Suprapubic skin (tissue), 4 donors: ENCODE measurements at regions not wholly inside any gene's neighbourhood (a gene's known extent, or its start where the extent isn't known, plus 50 kb on each side); places are given as distances from the start of the nearest gene placed in this dataset.
"Not testable (repeated sequence)": the region's sequence is repeated elsewhere in the genome, so short reads cannot be mapped to it uniquely, and the experiment has no call there.

Experiments used
- DNase-seq, 2 donors: peaks; one replicate each; pipeline ENCODE4 v3.0.0-alpha.2; 2019; ENCODE audit warnings: low spot score in 2 of 2
- H3K27ac ChIP-seq: fragments of 200-600 bp; sonication (generic); one replicate; pipeline ENCODE4 v1.5.1; 2019
- H3K27me3 ChIP-seq: fragments of 200-600 bp; sonication (generic); one replicate; pipeline ENCODE4 v1.5.1; 2019
- H3K36me3 ChIP-seq: fragments of 200-600 bp; sonication (generic); one replicate; pipeline ENCODE4 v1.5.1; 2019
- H3K4me1 ChIP-seq: fragments of 200-600 bp; sonication (generic); one replicate; pipeline ENCODE4 v1.5.1; 2019
- H3K4me3 ChIP-seq: fragments of 200-600 bp; sonication (generic); one replicate; pipeline ENCODE4 v1.5.1; 2019; ENCODE audit warnings: mild to moderate bottlenecking
- H3K9me3 ChIP-seq: fragments of 200-600 bp; sonication (generic); one replicate; pipeline ENCODE4 v1.5.1; 2019
- CTCF ChIP-seq, 2 donors: fragments of 200-600 bp in 1 of 2; fragments of 450-650 bp in 1 of 2; sonication (generic) in 1 of 2; IDR thresholded peaks; one replicate each; pipeline ENCODE4 v1.5.1; 2016 to 2019; ENCODE audit warnings: antibody characterized with exemption in 2 of 2, mild to moderate bottlenecking in 1 of 2, moderate library complexity in 1 of 2
- EP300 ChIP-seq: sonication (generic); formaldehyde crosslinking; IDR thresholded peaks from one replicate; pipeline ENCODE4 v1.6.1; 2017; ENCODE audit warnings: antibody characterized with exemption
- POLR2A ChIP-seq, 2 donors: fragments of 450-650 bp; IDR thresholded peaks; one replicate each; pipeline ENCODE4 v1.6.1; 2017; ENCODE audit warnings: antibody characterized with exemption in 2 of 2, mild to moderate bottlenecking in 2 of 2, moderate library complexity in 2 of 2
- POLR2AphosphoS5 ChIP-seq, 3 donors: sonication (generic); formaldehyde crosslinking; IDR thresholded peaks; one replicate each; pipeline ENCODE4 v1.6.1; 2017; ENCODE audit warnings: antibody characterized with exemption in 3 of 3
- WGBS: methylation state at CpG from one replicate; pipeline ENCODE4 v1.1.5; 2018; 5-methylcytosine and 5-hydroxymethylcytosine counted together

- no peaks in the 10 kb centered on the region for H3K9me3 ChIP-seq
- H3K4me1 ChIP-seq, result no peaks in the 10 kb centered on the region
- TF ChIP-seq CTCF (IDR thresholded peaks at IDR 0.05) (no peak), EP300 (no peak)
- H3K36me3 ChIP-seq, result no peaks in the 10 kb centered on the region
- no peaks in the 10 kb centered on the region for H3K27me3 ChIP-seq
- WGBS, result 96% methylated on average over 3 of the region's 3 CpGs
- no peak for DNase-seq
- no peak overlapping the region for H3K4me3 ChIP-seq
- no peak overlapping the region for H3K27ac ChIP-seq
These were observed 271.6 kb downstream of the SPRY2 start for GRCh38 chr13:80069374-80069773.

- Histone ChIP-seq H3K4me3 (no peak overlapping the region), H3K9me3 (no peaks in the 10 kb centered on the region), H3K4me1 (no peaks in the 10 kb centered on the region), H3K27ac (no peak overlapping the region), H3K36me3 (no peaks in the 10 kb centered on the region), H3K27me3 (no peaks in the 10 kb centered on the region)
- WGBS, result 0% methylated on average over 1 of the region's 1 CpG
- TF ChIP-seq EP300, result no peak
- TF ChIP-seq POLR2AphosphoS5 (IDR thresholded peaks at IDR 0.05), result no peak
- TF ChIP-seq CTCF (IDR thresholded peaks at IDR 0.05), result no peak
- TF ChIP-seq POLR2A (IDR thresholded peaks at IDR 0.05), result no peak
- no peak for DNase-seq
These were observed 274.9 kb downstream of the SPRY2 start for GRCh38 chr13:80065996-80066395.

- not testable (repeated sequence) for H3K27me3 ChIP-seq, H3K4me1 ChIP-seq, H3K9me3 ChIP-seq, DNase-seq, H3K36me3 ChIP-seq, H3K4me3 ChIP-seq, H3K27ac ChIP-seq
These were observed 278.5 kb downstream of the SPRY2 start for GRCh38 chr13:80062416-80062815.

- DNase-seq, result no peak
These were observed 281.1 kb downstream of the SPRY2 start for GRCh38 chr13:80059789-80060188.

GRCh38 chr13:80058626-80059025 is 282.3 kb downstream of the SPRY2 start:
- 89% methylated on average over 4 of the region's 4 CpGs for WGBS
- no peak for TF ChIP-seq CTCF (IDR thresholded peaks at IDR 0.05)
- TF ChIP-seq POLR2A (IDR thresholded peaks at IDR 0.05), result no peak
- TF ChIP-seq EP300, result no peak
- no peak for DNase-seq

More at GRCh38 chr13:80059789-80060188, 281.1 kb downstream of the SPRY2 start:
- no peaks in the 10 kb centered on the region for H3K4me1 ChIP-seq
- 93% methylated on average over 2 of the region's 2 CpGs for WGBS
- H3K36me3 ChIP-seq, result no peaks in the 10 kb centered on the region
- no peaks in the 10 kb centered on the region for H3K9me3 ChIP-seq
- H3K27me3 ChIP-seq, result no peaks in the 10 kb centered on the region
- no peak overlapping the region for H3K4me3 ChIP-seq
- no peak overlapping the region for H3K27ac ChIP-seq
- TF ChIP-seq POLR2AphosphoS5 (IDR thresholded peaks at IDR 0.05) (no peak), POLR2A (IDR thresholded peaks at IDR 0.05) (no peak), EP300 (no peak), CTCF (IDR thresholded peaks at IDR 0.05) (no peak)

GRCh38 chr13:80055847-80056246 is 285.1 kb downstream of the SPRY2 start:
- no peaks in the 10 kb centered on the region for H3K9me3 ChIP-seq
- H3K4me1 ChIP-seq, result no peaks in the 10 kb centered on the region
- H3K4me3 ChIP-seq, result no peak overlapping the region
- WGBS, result 89% methylated on average over 4 of the region's 4 CpGs
- no peak for DNase-seq
- no peak overlapping the region for H3K27ac ChIP-seq
- H3K27me3 ChIP-seq, result no peaks in the 10 kb centered on the region
- H3K36me3 ChIP-seq, result no peaks in the 10 kb centered on the region
- TF ChIP-seq EP300, result no peak
- no peak for TF ChIP-seq CTCF (IDR thresholded peaks at IDR 0.05)
- TF ChIP-seq POLR2AphosphoS5 (IDR thresholded peaks at IDR 0.05), result no peak
- no peak for TF ChIP-seq POLR2A (IDR thresholded peaks at IDR 0.05)

More at GRCh38 chr13:80058626-80059025, 282.3 kb downstream of the SPRY2 start:
- no peak overlapping the region for H3K27ac ChIP-seq
- H3K36me3 ChIP-seq, result no peaks in the 10 kb centered on the region
- H3K4me3 ChIP-seq, result no peak overlapping the region
- no peaks in the 10 kb centered on the region for H3K27me3 ChIP-seq
- no peaks in the 10 kb centered on the region for H3K4me1 ChIP-seq
- H3K9me3 ChIP-seq, result no peaks in the 10 kb centered on the region
